DMS114 treated with DMSO at 0.1 percent for 48 hours (cell line): ENCODE measurements at regions not wholly inside any gene's neighbourhood (a gene's known extent, or its start where the extent isn't known, plus 50 kb on each side); places are given as distances from the start of the nearest gene placed in this dataset.
"Not testable (repeated sequence)": the region's sequence is repeated elsewhere in the genome, so short reads cannot be mapped to it uniquely, and the experiment has no call there.

ENCODE experiments used
- DNase-seq: peaks from one replicate; lab custom pipeline; 2025; ENCODE audit not compliant: unreplicated experiment; lab: John Stamatoyannopoulos, UW

- no peak for DNase-seq
Observed at GRCh38 chr4:138591808-138592207, 349.7 kb upstream of the SLC7A11 start.

GRCh38 chr4:138588501-138588900, 346.4 kb upstream of the SLC7A11 start:
- no peak for DNase-seq

- no peak for DNase-seq
Observed at GRCh38 chr4:138579146-138579545, 337.0 kb upstream of the SLC7A11 start.

GRCh38 chr4:138577826-138578225, 335.7 kb upstream of the SLC7A11 start:
- not testable (repeated sequence) for DNase-seq

GRCh38 chr4:138577145-138577544, 335.0 kb upstream of the SLC7A11 start:
- DNase-seq: no peak

- DNase-seq: peak; percentile 17
Observed at GRCh38 chr4:138576684-138577083, 334.5 kb upstream of the SLC7A11 start.

- DNase-seq: no peak
Observed at GRCh38 chr4:138573246-138573645, 331.1 kb upstream of the SLC7A11 start.

GRCh38 chr4:138572007-138572406, 329.9 kb upstream of the SLC7A11 start:
- DNase-seq: no peak

GRCh38 chr4:138567696-138568095, 325.5 kb upstream of the SLC7A11 start:
- DNase-seq: no peak

- no peak for DNase-seq
Observed at GRCh38 chr4:138565576-138565975, 323.4 kb upstream of the SLC7A11 start.

GRCh38 chr4:138562544-138562991, 320.4 kb upstream of the SLC7A11 start:
- DNase-seq: no peak

GRCh38 chr4:138561906-138562305, 319.8 kb upstream of the SLC7A11 start:
- DNase-seq: no peak

GRCh38 chr4:138561276-138561880, 319.2 kb upstream of the SLC7A11 start:
- DNase-seq: no peak

GRCh38 chr4:138560448-138560847, 318.3 kb upstream of the SLC7A11 start:
- no peak for DNase-seq

- DNase-seq: no peak
Observed at GRCh38 chr4:138558886-138559285, 316.7 kb upstream of the SLC7A11 start.

- no peak for DNase-seq
Observed at GRCh38 chr4:138555584-138555983, 313.4 kb upstream of the SLC7A11 start.

GRCh38 chr4:138555108-138555507, 313.0 kb upstream of the SLC7A11 start:
- no peak for DNase-seq

GRCh38 chr4:138553001-138553845, 311.1 kb upstream of the SLC7A11 start:
- no peak for DNase-seq

GRCh38 chr4:138542191-138542776, 300.1 kb upstream of the SLC7A11 start:
- DNase-seq: no peak

GRCh38 chr4:138540056-138540800, 298.1 kb upstream of the SLC7A11 start:
- DNase-seq: no peak

GRCh38 chr4:138538743-138539142, 296.6 kb upstream of the SLC7A11 start:
- no peak for DNase-seq
